T-cell (primary cell): ENCODE measurements at regions not wholly inside any gene's neighbourhood (a gene's known extent, or its start where the extent isn't known, plus 50 kb on each side); places are given as distances from the start of the nearest gene placed in this dataset.

ENCODE experiments used
- ATAC-seq, 4 experiments: fragments of 200-7000 bp in 3 of 4; fragments of 150-1000 bp in 1 of 4; cut with Tn5 transposase; replicated peaks in 1 of 4; 1 replicate in 3 of 4; 2 replicates in 1 of 4; pipeline ENCODE4 v1.10.0; 2021; ENCODE audit warnings: moderate library complexity in 3 of 4, mild to moderate bottlenecking in 2 of 4, moderate number of reproducible peaks in 1 of 4
- CTCF ChIA-PET, 2 donors: fragments of 300-600 bp; sonication (Branson Sonifier 250); formaldehyde crosslinking; loops; one replicate each; lab custom pipeline; 2022; ENCODE audit warnings: antibody characterized with exemption in 2 of 2; lab: Charles Lee
- POLR2A ChIA-PET, 2 donors: fragments of 300-600 bp; sonication (Branson Sonifier 250); formaldehyde crosslinking; loops; one replicate each; lab custom pipeline; 2022; ENCODE audit warnings: antibody characterized with exemption in 2 of 2; lab: Charles Lee
- DNase-seq, 35 experiments: peaks; one replicate each; pipeline versions ENCODE4 v3.0.0 to v3.0.0-alpha.2; 2013 to 2023
- H3K27ac ChIP-seq: one replicate; pipeline ENCODE4 v1.5.1; 2013; ENCODE audit warnings: low read length
- H3K27me3 ChIP-seq, 2 experiments: replicated peaks in 1 of 2; 1 replicate in 1 of 2; 2 replicates in 1 of 2; pipeline versions ENCODE4 v1.6.1 to v1.7.0; 2013; ENCODE audit warnings: low read length in 1 of 2, mixed read lengths in 1 of 2; ENCODE audit not compliant: control insufficient read depth in 2 of 2, insufficient read depth in 2 of 2; ENCODE audit errors: extremely low read depth in 1 of 2
- H3K36me3 ChIP-seq, 2 donors: 1 replicate in 1 of 2; 2 replicates in 1 of 2; pipeline versions ENCODE4 v1.6.1 to v1.7.0; 2013; ENCODE audit warnings: low read length in 1 of 2; ENCODE audit not compliant: control insufficient read depth in 2 of 2, insufficient read depth in 1 of 2; ENCODE audit errors: extremely low read depth in 1 of 2
- H3K4me1 ChIP-seq, 2 experiments: 1 replicate in 1 of 2; 2 replicates in 1 of 2; pipeline versions ENCODE4 v1.6.1 to v1.7.0; 2013; ENCODE audit warnings: low read length in 2 of 2, mixed read lengths in 1 of 2; ENCODE audit not compliant: insufficient read depth in 2 of 2, control insufficient read depth in 1 of 2; ENCODE audit errors: extremely low read depth in 1 of 2
- H3K4me3 ChIP-seq, 2 donors: 1 replicate in 1 of 2; 2 replicates in 1 of 2; pipeline versions ENCODE4 v1.5.1 to v1.7.0; 2013; ENCODE audit warnings: mild to moderate bottlenecking in 2 of 2, low read length in 1 of 2, moderate library complexity in 1 of 2; ENCODE audit not compliant: control insufficient read depth in 1 of 2; ENCODE audit errors: extremely low read depth in 1 of 2
- H3K9me3 ChIP-seq: 2 replicates; pipeline ENCODE4 v1.7.0; 2013
- H3K27ac Mint-ChIP-seq, 2 donors: one replicate each; pipeline ENCODE4 v1.8.0; 2020 to 2021; ENCODE audit warnings: mild to moderate bottlenecking in 2 of 2, mixed read lengths in 2 of 2
- H3K27me3 Mint-ChIP-seq, 2 donors: one replicate each; pipeline ENCODE4 v1.8.0; 2021 to 2022; ENCODE audit warnings: mixed read lengths in 2 of 2
- H3K36me3 Mint-ChIP-seq: one replicate; pipeline ENCODE4 v1.8.0; 2021; ENCODE audit warnings: mixed read lengths
- H3K4me1 Mint-ChIP-seq, 3 donors: one replicate each; pipeline ENCODE4 v1.8.0; 2020 to 2022; ENCODE audit warnings: mixed read lengths in 3 of 3, mild to moderate bottlenecking in 1 of 3
- H3K4me3 Mint-ChIP-seq, 3 donors: one replicate each; pipeline ENCODE4 v1.8.0; 2020 to 2022; ENCODE audit warnings: mild to moderate bottlenecking in 3 of 3, mixed read lengths in 3 of 3, moderate library complexity in 3 of 3
- H3K9me3 Mint-ChIP-seq, 3 donors: one replicate each; pipeline ENCODE4 v1.8.0; 2020 to 2022; ENCODE audit warnings: mixed read lengths in 3 of 3
- WGBS: methylation state at CpG from one replicate; pipeline ENCODE4 v1.1.5; 2013; ENCODE audit warnings: missing lambda C conversion rate; ENCODE audit not compliant: insufficient coverage; 5-methylcytosine and 5-hydroxymethylcytosine counted together

GRCh38 chrX:39981946-39982345 is 115.8 kb downstream of the BCOR start:
- H3K36me3 Mint-ChIP-seq, result no peaks in the 10 kb centered on the region
- Histone ChIP-seq H3K27me3 (peaks cover 0 to 3% of the 10 kb centered on the region in 2 experiments), H3K9me3 (no peaks in the 10 kb centered on the region), H3K4me1 (no peaks in the 10 kb centered on the region), H3K4me3 (no peak overlapping the region), H3K27ac (no peak overlapping the region), H3K36me3 (no peaks in the 10 kb centered on the region)
- DNase-seq (no peak), ATAC-seq (no peak)
- H3K27me3 Mint-ChIP-seq, result peaks cover 0 to 13% of the 10 kb centered on the region in 2 donors
- no peak overlapping the region for H3K27ac Mint-ChIP-seq
- peaks cover 0 to 16% (median 4%) of the 10 kb centered on the region in 3 donors for H3K4me1 Mint-ChIP-seq
- no peak overlapping the region for H3K4me3 Mint-ChIP-seq
- H3K9me3 Mint-ChIP-seq, result peaks cover 0 to 3% (median 0%) of the 10 kb centered on the region in 3 donors
- POLR2A ChIA-PET, result no interaction called here
- CTCF ChIA-PET, result no interaction called here
- WGBS, result 96% methylated on average over 3 of the region's 3 CpGs

GRCh38 chrX:39982948-39983347 is 114.8 kb downstream of the BCOR start:
- ATAC-seq (no peak), DNase-seq (no peak)
- H3K36me3 Mint-ChIP-seq, result no peaks in the 10 kb centered on the region
- Histone ChIP-seq H3K9me3 (no peaks in the 10 kb centered on the region), H3K36me3 (no peaks in the 10 kb centered on the region), H3K4me1 (no peaks in the 10 kb centered on the region), H3K4me3 (no peak overlapping the region), H3K27me3 (peaks cover 0 to 3% of the 10 kb centered on the region in 2 experiments), H3K27ac (no peak overlapping the region)
- no peak overlapping the region for H3K27ac Mint-ChIP-seq
- peaks cover 0 to 13% of the 10 kb centered on the region in 2 donors for H3K27me3 Mint-ChIP-seq
- 83% methylated on average over 1 of the region's 3 CpGs for WGBS
- no peak overlapping the region for H3K4me3 Mint-ChIP-seq
- H3K4me1 Mint-ChIP-seq, result peaks cover 0 to 14% (median 4%) of the 10 kb centered on the region in 3 donors
- ChIA-PET POLR2A (no interaction called here), CTCF (no interaction called here)
- peaks cover 0 to 3% (median 0%) of the 10 kb centered on the region in 3 donors for H3K9me3 Mint-ChIP-seq

GRCh38 chrX:39983715-39984114 is 114.0 kb downstream of the BCOR start:
- WGBS, result 60% methylated on average over 1 of the region's 5 CpGs

GRCh38 chrX:39984191-39984956 is 113.4 kb downstream of the BCOR start:
- Mint-ChIP-seq H3K4me3 (no peak overlapping the region), H3K4me1 (peaks cover 0 to 8% (median 0%) of the 10 kb centered on the region in 3 donors), H3K36me3 (no peaks in the 10 kb centered on the region), H3K27me3 (peaks cover 0 to 9% of the 10 kb centered on the region in 2 donors), H3K9me3 (peaks cover 0 to 3% (median 0%) of the 10 kb centered on the region in 3 donors), H3K27ac (no peak overlapping the region)
- Histone ChIP-seq H3K36me3 (no peaks in the 10 kb centered on the region), H3K4me1 (no peaks in the 10 kb centered on the region), H3K4me3 (no peak overlapping the region), H3K27ac (no peak overlapping the region), H3K9me3 (no peaks in the 10 kb centered on the region), H3K27me3 (peaks cover 0 to 3% of the 10 kb centered on the region in 2 experiments)
- POLR2A ChIA-PET, result no interaction called here
- no peak for ATAC-seq
- CTCF ChIA-PET, result no interaction called here
- 98% methylated on average over 5 of the region's 14 CpGs for WGBS
- no peak for DNase-seq

More at GRCh38 chrX:39983715-39984114, 114.0 kb downstream of the BCOR start:
- H3K4me1 ChIP-seq, result no peaks in the 10 kb centered on the region
- ChIA-PET CTCF (no interaction called here), POLR2A (no interaction called here)
- no peak overlapping the region for H3K4me3 Mint-ChIP-seq
- H3K4me1 Mint-ChIP-seq, result peaks cover 0 to 8% (median 0%) of the 10 kb centered on the region in 3 donors
- peaks cover 0 to 3% of the 10 kb centered on the region in 2 experiments for H3K27me3 ChIP-seq
- DNase-seq (no peak), ATAC-seq (no peak)
- H3K27ac Mint-ChIP-seq, result no peak overlapping the region
- H3K9me3 Mint-ChIP-seq, result peaks cover 0 to 3% (median 0%) of the 10 kb centered on the region in 3 donors
- no peaks in the 10 kb centered on the region for H3K36me3 Mint-ChIP-seq
- peaks cover 0 to 9% of the 10 kb centered on the region in 2 donors for H3K27me3 Mint-ChIP-seq
- no peaks in the 10 kb centered on the region for H3K9me3 ChIP-seq
- no peak overlapping the region for H3K27ac ChIP-seq
- no peaks in the 10 kb centered on the region for H3K36me3 ChIP-seq
- no peak overlapping the region for H3K4me3 ChIP-seq

GRCh38 chrX:39985071-39985470 is 112.7 kb downstream of the BCOR start:
- no peak for ATAC-seq
- DNase-seq, result no peak
- 95% methylated on average over 4 of the region's 9 CpGs for WGBS
- Histone ChIP-seq H3K36me3 (no peaks in the 10 kb centered on the region), H3K4me3 (no peak overlapping the region), H3K4me1 (no peaks in the 10 kb centered on the region), H3K27ac (no peak overlapping the region), H3K27me3 (peaks cover 0 to 3% of the 10 kb centered on the region in 2 experiments), H3K9me3 (no peaks in the 10 kb centered on the region)
- Mint-ChIP-seq H3K4me3 (no peak overlapping the region), H3K27ac (no peak overlapping the region), H3K9me3 (peaks cover 0 to 3% (median 0%) of the 10 kb centered on the region in 3 donors), H3K36me3 (no peaks in the 10 kb centered on the region), H3K4me1 (peaks cover 0 to 8% (median 0%) of the 10 kb centered on the region in 3 donors), H3K27me3 (peaks cover 0 to 12% of the 10 kb centered on the region in 2 donors)
- ChIA-PET POLR2A (no interaction called here), CTCF (interaction anchor here in 1 of 2 donors (0.7 kb wide), 1 partner anchor 185 kb away, joined by 3 read pairs; no protein-coding TSS in a partner anchor)

- no peak overlapping the region for H3K27ac Mint-ChIP-seq
- Histone ChIP-seq H3K4me1 (no peaks in the 10 kb centered on the region), H3K9me3 (no peaks in the 10 kb centered on the region), H3K4me3 (no peak overlapping the region), H3K27me3 (peaks cover 0 to 3% of the 10 kb centered on the region in 2 experiments), H3K27ac (no peak overlapping the region), H3K36me3 (no peaks in the 10 kb centered on the region)
- H3K4me3 Mint-ChIP-seq, result no peak overlapping the region
- CTCF ChIA-PET, result interaction anchor here in 1 of 2 donors (0.7 kb wide), 1 partner anchor 184 kb away, joined by 3 read pairs; no protein-coding TSS in a partner anchor
- H3K4me1 Mint-ChIP-seq, result peaks cover 0 to 6% (median 0%) of the 10 kb centered on the region in 3 donors
- DNase-seq (no peak), ATAC-seq (no peak)
- WGBS, result 50% methylated on average over 2 of the region's 4 CpGs
- H3K9me3 Mint-ChIP-seq, result peaks cover 0 to 3% (median 0%) of the 10 kb centered on the region in 3 donors
- peaks cover 0 to 12% of the 10 kb centered on the region in 2 donors for H3K27me3 Mint-ChIP-seq
- POLR2A ChIA-PET, result no interaction called here
- H3K36me3 Mint-ChIP-seq, result no peaks in the 10 kb centered on the region
Measured at GRCh38 chrX:39985551-39985950, 112.2 kb downstream of the BCOR start.
